DND-41 (cell line): ENCODE measurements at regions not wholly inside any gene's neighbourhood (a gene's known extent, or its start where the extent isn't known, plus 50 kb on each side); places are given as distances from the start of the nearest gene placed in this dataset.

Experiments used
- CTCF ChIP-seq: IDR thresholded peaks from 2 replicates; pipeline ENCODE4 v1.5.1; 2012; ENCODE audit warnings: borderline replicate concordance, low read length, moderate library complexity, mild to moderate bottlenecking; ENCODE audit not compliant: poor library complexity, severe bottlenecking; ENCODE audit errors: extremely low read depth
- EZH2 ChIP-seq: IDR thresholded peaks from 3 replicates; pipeline ENCODE4 v1.6.1; 2012; ENCODE audit warnings: borderline replicate concordance, low read depth, mild to moderate bottlenecking, moderate library complexity, low read length, inconsistent platforms; ENCODE audit not compliant: severe bottlenecking

- TF ChIP-seq EZH2: no peak
- TF ChIP-seq CTCF: peak; percentile 65
These were observed 57.4 kb upstream of the TFAP2D start for GRCh38 chr6:50655848-50656453.
